ENCODE measurements at regions not wholly inside any gene's neighbourhood (a gene's known extent, or its start where the extent isn't known, plus 50 kb on each side); places are given as distances from the start of the nearest gene placed in this dataset.

- TF ChIP-seq ZNF83 (CRISPR knock-in tag; IDR thresholded peaks at IDR 0.05; ENCODE audit: borderline replicate concordance): no peak
- no peak for TF ChIP-seq ZBTB20 (CRISPR knock-in tag; IDR thresholded peaks at IDR 0.05; ENCODE audit: borderline replicate concordance, low read depth)
- TF ChIP-seq AKAP8 (CRISPR knock-in tag; IDR thresholded peaks at IDR 0.05): no peak
- TF ChIP-seq SALL1 (CRISPR knock-in tag; IDR thresholded peaks at IDR 0.05): no peak
- TF ChIP-seq ZNF263 (CRISPR knock-in tag; IDR thresholded peaks at IDR 0.05): no peak
- TF ChIP-seq CHD4 (IDR thresholded peaks at IDR 0.05; ENCODE audit: borderline replicate concordance, low read length): no peak
- TF ChIP-seq IKZF4 (CRISPR knock-in tag; IDR thresholded peaks at IDR 0.05; ENCODE audit: borderline replicate concordance, low read depth, not compliant biosample characterization): no peak
- TF ChIP-seq ZHX1 (CRISPR knock-in tag; IDR thresholded peaks at IDR 0.05; ENCODE audit: low read depth): no peak
- TF ChIP-seq IRF9 (CRISPR knock-in tag; IDR thresholded peaks at IDR 0.05; ENCODE audit: borderline replicate concordance): no peak
- Histone ChIP-seq H3K36me3 (replicated peaks in 1 of 2; ENCODE audit: control insufficient read depth in 1 of 2, insufficient read depth in 2 of 2, low read length in 2 of 2) (no peaks in the 10 kb centered on the region), H3K4me2 (ENCODE audit: low read depth, low read length) (no peak overlapping the region), H3K27ac (ENCODE audit: extremely low read length, insufficient read depth, low read length) (no peak overlapping the region), H4K20me1 (ENCODE audit: insufficient read depth, low read length) (no peaks in the 10 kb centered on the region), H3K4me3 (replicated peaks in 1 of 3; ENCODE audit: insufficient read depth in 1 of 3, low read depth in 2 of 3, low read length in 3 of 3) (no peak overlapping the region), H3K27me3 (ENCODE audit: control insufficient read depth in 1 of 2, insufficient read depth in 2 of 2, low read length in 2 of 2) (no peaks in the 10 kb centered on the region; a peak in 1 of 5 replicates), H3K79me2 (ENCODE audit: insufficient read depth, low read length) (no peaks in the 10 kb centered on the region), H2AFZ (ENCODE audit: low read length) (no peak overlapping the region), H3K9ac (ENCODE audit: insufficient read depth, low read depth, low read length) (no peak overlapping the region), H3K4me1 (ENCODE audit: insufficient read depth, low read length) (no peaks in the 10 kb centered on the region), H3K9me3 (ENCODE audit: low read length) (no peaks in the 10 kb centered on the region)
- DNase-seq (ENCODE audit: low spot score): no peak
- WGBS (ENCODE audit: low lambda C conversion rate): 0% methylated on average over 2 of the region's 2 CpGs
- ChIA-PET CTCF (ENCODE audit: low intra/inter-chr PET ratio, low total read pairs) (no interaction called here), POLR2A (no interaction called here)
- intact Hi-C loops (cut with micrococcal nuclease; ENCODE audit: unreplicated experiment) (no loop called here), in situ Hi-C loops (cut with HindIII; ENCODE audit: extremely low pct_ligation_motif_present, low pct_unique_long_range_greater_than_20kb) (no loop called here)
- no peak for ATAC-seq
- no TSS peak for BruUV-seq (replicated peaks)
- no peak for FAIRE-seq
Measured at GRCh38 chr15:95937128-95937528, 393.4 kb upstream of the NR2F2 start.
